Trophoblast cell (in vitro differentiated cells and primary cell): ENCODE measurements at regions not wholly inside any gene's neighbourhood (a gene's known extent, or its start where the extent isn't known, plus 50 kb on each side); places are given as distances from the start of the nearest gene placed in this dataset.

Experiments
- DNase-seq, 2 donors: peaks; one replicate each; pipeline ENCODE4 v3.0.0-alpha.2; 2016
- H2AFZ ChIP-seq: 2 replicates; pipeline ENCODE4 v1.6.1; 2013; ENCODE audit warnings: low read length, moderate library complexity, mild to moderate bottlenecking; ENCODE audit not compliant: insufficient read depth, poor library complexity
- H2AK5ac ChIP-seq: 2 replicates; pipeline ENCODE4 v1.6.1; 2013; ENCODE audit warnings: mild to moderate bottlenecking, low read length
- H2BK120ac ChIP-seq: 2 replicates; pipeline ENCODE4 v1.6.1; 2013; ENCODE audit warnings: low read length, mild to moderate bottlenecking, moderate library complexity; ENCODE audit not compliant: insufficient read depth, poor library complexity
- H2BK12ac ChIP-seq: 2 replicates; pipeline ENCODE4 v1.6.1; 2013; ENCODE audit warnings: mild to moderate bottlenecking, low read length, moderate library complexity
- H2BK5ac ChIP-seq: 2 replicates; pipeline ENCODE4 v1.6.1; 2013; ENCODE audit warnings: low read length, low read depth, moderate library complexity, mild to moderate bottlenecking; ENCODE audit not compliant: poor library complexity
- H3K14ac ChIP-seq: 2 replicates; pipeline ENCODE4 v1.6.1; 2013; ENCODE audit warnings: mild to moderate bottlenecking, low read length
- H3K18ac ChIP-seq: 2 replicates; pipeline ENCODE4 v1.6.1; 2013; ENCODE audit warnings: mild to moderate bottlenecking, low read length
- H3K23ac ChIP-seq: 2 replicates; pipeline ENCODE4 v1.6.1; 2013; ENCODE audit warnings: low read length
- H3K27ac ChIP-seq: 2 replicates; pipeline ENCODE4 v1.5.1; 2013; ENCODE audit warnings: low read depth, mild to moderate bottlenecking, inconsistent platforms, low read length, moderate library complexity
- H3K27me3 ChIP-seq: 2 replicates; pipeline ENCODE4 v1.6.1; 2013; ENCODE audit warnings: inconsistent platforms, mild to moderate bottlenecking, low read length, moderate library complexity; ENCODE audit not compliant: insufficient read depth
- H3K36me3 ChIP-seq, 2 experiments: 1 replicate in 1 of 2; 2 replicates in 1 of 2; pipeline ENCODE4 v1.6.1; 2013; ENCODE audit warnings: low read length in 2 of 2, mild to moderate bottlenecking in 2 of 2, moderate library complexity in 1 of 2; ENCODE audit not compliant: insufficient read depth in 2 of 2, control insufficient read depth in 1 of 2
- H3K4ac ChIP-seq: 2 replicates; pipeline ENCODE4 v1.6.1; 2013; ENCODE audit warnings: low read depth, mild to moderate bottlenecking, low read length, moderate library complexity
- H3K4me1 ChIP-seq, 2 experiments: 1 replicate in 1 of 2; 2 replicates in 1 of 2; pipeline ENCODE4 v1.6.1; 2013; ENCODE audit warnings: low read length in 2 of 2, mild to moderate bottlenecking in 2 of 2, moderate library complexity in 1 of 2; ENCODE audit not compliant: insufficient read depth in 2 of 2, control insufficient read depth in 1 of 2
- H3K4me2 ChIP-seq: 2 replicates; pipeline ENCODE4 v1.6.1; 2013; ENCODE audit warnings: inconsistent platforms, mild to moderate bottlenecking, low read length, moderate library complexity
- H3K4me3 ChIP-seq: 2 replicates; pipeline ENCODE4 v1.5.1; 2013; ENCODE audit warnings: mild to moderate bottlenecking, low read depth, low read length, inconsistent platforms
- H3K79me1 ChIP-seq: one replicate; pipeline ENCODE4 v1.6.1; 2013; ENCODE audit warnings: low read length
- H3K79me2 ChIP-seq: 2 replicates; pipeline ENCODE4 v1.6.1; 2013; ENCODE audit warnings: low read length, mild to moderate bottlenecking; ENCODE audit not compliant: control insufficient read depth, insufficient read depth, poor library complexity
- H3K9ac ChIP-seq: 2 replicates; pipeline ENCODE4 v1.6.1; 2013; ENCODE audit warnings: mild to moderate bottlenecking, low read length
- H3K9me3 ChIP-seq: 2 replicates; pipeline ENCODE4 v1.6.1; 2013; ENCODE audit warnings: low read depth, mild to moderate bottlenecking, control low read depth, inconsistent platforms, low read length; ENCODE audit not compliant: insufficient read depth
- H4K12ac ChIP-seq: 2 replicates; pipeline ENCODE4 v1.6.1; 2013; ENCODE audit warnings: low read depth, mild to moderate bottlenecking, low read length, moderate library complexity
- H4K8ac ChIP-seq: 2 replicates; pipeline ENCODE4 v1.6.1; 2013; ENCODE audit warnings: low read depth, mild to moderate bottlenecking, low read length, moderate library complexity
- H4K91ac ChIP-seq: one replicate; pipeline ENCODE4 v1.6.1; 2013; ENCODE audit warnings: low read depth, mild to moderate bottlenecking, low read length, moderate library complexity
- WGBS: extraction: QIAGEN DNeasy Blood & Tissue Kit; methylation state at CpG from one replicate; pipeline ENCODE4 v1.1.7; 2013; ENCODE audit warnings: missing lambda C conversion rate; ENCODE audit not compliant: insufficient read length, insufficient coverage; ENCODE audit errors: extremely low coverage; 5-methylcytosine and 5-hydroxymethylcytosine counted together

GRCh38 chr2:10214179-10214578 is 88.5 kb upstream of the HPCAL1 start:
- H3K4me3 ChIP-seq: no peak overlapping the region
- H3K4me2 ChIP-seq: no peak overlapping the region
- no peaks in the 10 kb centered on the region for H3K79me1 ChIP-seq
- H4K8ac ChIP-seq: no peak overlapping the region
- no peak overlapping the region for H3K23ac ChIP-seq
- H4K91ac ChIP-seq: no peak overlapping the region
- H3K14ac ChIP-seq: no peak overlapping the region
- H3K9me3 ChIP-seq: peaks cover 7% of the 10 kb centered on the region
- no peak overlapping the region for H3K18ac ChIP-seq
- no peak overlapping the region for H2BK5ac ChIP-seq
- H3K4me1 ChIP-seq: no peaks in the 10 kb centered on the region
- no peak overlapping the region for H3K4ac ChIP-seq
- no peak overlapping the region for H4K12ac ChIP-seq
- H2AFZ ChIP-seq: no peak overlapping the region
- H3K79me2 ChIP-seq: no peaks in the 10 kb centered on the region
- H3K27ac ChIP-seq: no peak overlapping the region
- no peak overlapping the region for H3K9ac ChIP-seq
- no peaks in the 10 kb centered on the region for H3K36me3 ChIP-seq
- H3K27me3 ChIP-seq: no peaks in the 10 kb centered on the region
- H2BK12ac ChIP-seq: no peak overlapping the region
- H2AK5ac ChIP-seq: no peak overlapping the region
- H2BK120ac ChIP-seq: no peak overlapping the region
- no CpG with 5 or more reads among the region's 8 CpGs for WGBS
- no peak for DNase-seq

- Histone ChIP-seq H3K9me3 (no peaks in the 10 kb centered on the region), H3K36me3 (no peaks in the 10 kb centered on the region), H2BK12ac (no peak overlapping the region), H3K4me1 (no peaks in the 10 kb centered on the region), H4K91ac (no peak overlapping the region), H4K8ac (no peak overlapping the region), H2BK5ac (no peak overlapping the region), H2AFZ (no peak overlapping the region), H3K14ac (no peak overlapping the region), H2AK5ac (no peak overlapping the region), H4K12ac (no peak overlapping the region), H3K9ac (no peak overlapping the region), H3K27me3 (no peaks in the 10 kb centered on the region), H3K27ac (no peak overlapping the region), H2BK120ac (no peak overlapping the region), H3K23ac (no peak overlapping the region), H3K18ac (no peak overlapping the region), H3K4me2 (no peak overlapping the region), H3K79me2 (no peaks in the 10 kb centered on the region), H3K4ac (no peak overlapping the region), H3K79me1 (no peaks in the 10 kb centered on the region), H3K4me3 (no peak overlapping the region)
- DNase-seq: no peak
- WGBS: no CpG with 5 or more reads among the region's 7 CpGs
Measured at GRCh38 chr2:10215393-10215935, 87.2 kb upstream of the HPCAL1 start.

- no peak overlapping the region for H4K8ac ChIP-seq
- H3K79me2 ChIP-seq: no peaks in the 10 kb centered on the region
- no peak overlapping the region for H2AFZ ChIP-seq
- H3K18ac ChIP-seq: no peak overlapping the region
- H3K27me3 ChIP-seq: no peaks in the 10 kb centered on the region
- no CpG with 5 or more reads among the region's 28 CpGs for WGBS
- no peak for DNase-seq
- H3K4me2 ChIP-seq: no peak overlapping the region
- no peak overlapping the region for H3K23ac ChIP-seq
- no peak overlapping the region for H2AK5ac ChIP-seq
- no peaks in the 10 kb centered on the region for H3K79me1 ChIP-seq
- H3K14ac ChIP-seq: no peak overlapping the region
- no peak overlapping the region for H4K91ac ChIP-seq
- no peak overlapping the region for H2BK120ac ChIP-seq
- no peak overlapping the region for H3K4ac ChIP-seq
- no peak overlapping the region for H2BK12ac ChIP-seq
- no peaks in the 10 kb centered on the region for H3K4me1 ChIP-seq
- H3K4me3 ChIP-seq: no peak overlapping the region
- H3K36me3 ChIP-seq: no peaks in the 10 kb centered on the region
- H4K12ac ChIP-seq: no peak overlapping the region
- H2BK5ac ChIP-seq: no peak overlapping the region
- no peak overlapping the region for H3K9ac ChIP-seq
- H3K27ac ChIP-seq: no peak overlapping the region
- no peaks in the 10 kb centered on the region for H3K9me3 ChIP-seq
Measured at GRCh38 chr2:10216677-10217488, 85.8 kb upstream of the HPCAL1 start.

GRCh38 chr2:10217489-10218435 is 84.9 kb upstream of the HPCAL1 start:
- no peak overlapping the region for H3K14ac ChIP-seq
- H3K36me3 ChIP-seq: no peaks in the 10 kb centered on the region
- no peak overlapping the region for H3K23ac ChIP-seq
- H3K27ac ChIP-seq: no peak overlapping the region
- no peaks in the 10 kb centered on the region for H3K27me3 ChIP-seq
- H3K4me2 ChIP-seq: no peak overlapping the region
- no peaks in the 10 kb centered on the region for H3K9me3 ChIP-seq
- H4K12ac ChIP-seq: no peak overlapping the region
- H3K4me3 ChIP-seq: no peak overlapping the region
- no CpG with 5 or more reads among the region's 20 CpGs for WGBS
- H3K79me2 ChIP-seq: no peaks in the 10 kb centered on the region
- no peaks in the 10 kb centered on the region for H3K79me1 ChIP-seq
- no peak for DNase-seq
- no peak overlapping the region for H3K4ac ChIP-seq
- no peak overlapping the region for H4K8ac ChIP-seq
- no peak overlapping the region for H2AFZ ChIP-seq
- H2AK5ac ChIP-seq: no peak overlapping the region
- H2BK5ac ChIP-seq: no peak overlapping the region
- no peaks in the 10 kb centered on the region for H3K4me1 ChIP-seq
- H4K91ac ChIP-seq: no peak overlapping the region
- no peak overlapping the region for H2BK120ac ChIP-seq
- no peak overlapping the region for H3K18ac ChIP-seq
- no peak overlapping the region for H3K9ac ChIP-seq
- H2BK12ac ChIP-seq: no peak overlapping the region
